ENCODE measurements at regions not wholly inside any gene's neighbourhood (a gene's known extent, or its start where the extent isn't known, plus 50 kb on each side); places are given as distances from the start of the nearest gene placed in this dataset.

GRCh38 chrX:22855693-22856092 lies 144.1 kb upstream of the DDX53 start:
- TF ChIP-seq MYC (IDR thresholded peaks at IDR 0.05; ENCODE audit: borderline replicate concordance, low read length) (no peak), CTCF (IDR thresholded peaks at IDR 0.05) (no peak), RNF2 (IDR thresholded peaks at IDR 0.05; ENCODE audit: borderline replicate concordance, low read depth) (no peak), CHD4 (IDR thresholded peaks at IDR 0.05; ENCODE audit: borderline replicate concordance) (no peak), RAD21 (conservative IDR thresholded peaks at IDR 0.05 in 1 of 2, IDR thresholded peaks at IDR 0.05 in 1 of 2) (no peak)
